NCI-H1436 (cell line): ENCODE measurements at regions not wholly inside any gene's neighbourhood (a gene's known extent, or its start where the extent isn't known, plus 50 kb on each side); places are given as distances from the start of the nearest gene placed in this dataset.

Experiments
- DNase-seq: peaks from one replicate; lab custom pipeline; 2025; lab: John Stamatoyannopoulos, UW

GRCh38 chr7:123401295-123401694 lies 133.1 kb downstream of the IQUB start:
- DNase-seq, result no peak

GRCh38 chr7:123400196-123400595 lies 134.2 kb downstream of the IQUB start:
- no peak for DNase-seq

- no peak for DNase-seq
These were observed 135.5 kb downstream of the IQUB start for GRCh38 chr7:123398921-123399320.

DNA sequence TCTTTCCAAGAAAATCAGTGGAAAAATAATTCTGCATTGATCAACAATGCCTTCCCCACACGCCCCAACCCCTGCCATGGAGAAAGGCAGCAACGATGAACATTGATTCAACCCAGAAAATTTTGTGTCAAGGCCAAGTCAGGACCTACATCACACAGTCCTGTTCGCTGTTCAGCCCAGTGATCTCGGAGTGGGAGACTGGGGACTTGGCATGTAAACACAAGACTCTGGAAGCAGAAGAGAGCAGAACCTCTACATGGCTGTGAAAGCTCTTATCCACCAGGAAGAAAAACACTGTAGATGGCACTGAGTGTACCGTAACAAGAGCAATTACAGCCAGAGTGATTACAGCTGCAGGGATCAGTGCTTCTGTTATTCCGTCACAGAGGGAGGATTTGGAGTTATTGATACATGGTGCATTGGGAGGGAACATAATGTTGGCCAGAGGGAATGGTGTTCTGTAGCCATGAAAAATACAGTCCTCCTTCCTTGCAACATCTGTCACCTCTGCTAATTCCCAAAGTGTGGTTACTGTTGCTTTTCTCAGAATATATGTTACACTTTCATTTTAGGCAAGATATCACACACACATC lies 136.6 kb downstream of the IQUB start:
- DNase-seq, result no peak

DNA sequence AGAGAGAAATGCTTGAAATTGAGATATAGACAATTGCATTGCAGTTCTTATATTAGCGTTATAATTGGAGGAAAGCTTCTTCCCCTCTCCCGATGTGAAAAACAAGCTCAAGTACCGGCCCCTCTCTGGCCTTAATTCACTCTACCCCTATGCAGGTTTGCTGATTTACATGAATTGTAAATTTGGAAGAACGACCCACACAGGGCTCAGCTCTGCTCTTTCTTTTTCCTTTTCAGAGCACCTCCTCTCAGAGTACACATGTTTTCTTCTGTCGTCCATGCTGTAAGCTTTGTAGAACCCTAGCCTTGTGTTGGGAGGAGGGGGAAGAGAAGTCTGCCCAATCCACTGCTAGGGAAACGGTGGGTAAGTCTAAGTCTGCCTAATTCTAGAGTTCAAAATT lies 140.8 kb downstream of the IQUB start:
- no peak for DNase-seq

DNA sequence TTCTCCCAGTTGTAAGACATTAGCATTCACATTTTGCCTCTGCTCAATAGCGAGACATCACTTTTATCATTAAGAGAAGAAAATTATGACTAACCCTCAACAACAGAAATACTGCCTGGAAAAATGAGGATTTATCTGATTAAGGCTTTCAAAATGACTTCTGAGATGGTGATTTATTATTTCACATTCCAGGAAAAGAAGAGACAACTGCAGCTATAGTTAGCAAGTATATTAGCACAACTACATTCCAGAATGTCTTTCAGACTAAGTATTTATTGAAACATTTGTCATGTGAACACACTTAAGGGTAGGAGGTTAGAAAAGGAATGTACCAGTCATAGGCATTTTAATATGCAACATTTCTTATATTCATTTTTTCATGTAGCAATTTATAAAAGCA lies 162.0 kb downstream of the IQUB start:
- no peak for DNase-seq

- DNase-seq, result no peak
These were observed 166.8 kb downstream of the IQUB start for GRCh38 chr7:123367484-123368122.

- no peak for DNase-seq
These were observed 167.3 kb upstream of the SLC13A1 start for GRCh38 chr7:123367031-123367430.

- no peak for DNase-seq
These were observed 166.9 kb upstream of the SLC13A1 start for GRCh38 chr7:123366626-123367025.

DNA sequence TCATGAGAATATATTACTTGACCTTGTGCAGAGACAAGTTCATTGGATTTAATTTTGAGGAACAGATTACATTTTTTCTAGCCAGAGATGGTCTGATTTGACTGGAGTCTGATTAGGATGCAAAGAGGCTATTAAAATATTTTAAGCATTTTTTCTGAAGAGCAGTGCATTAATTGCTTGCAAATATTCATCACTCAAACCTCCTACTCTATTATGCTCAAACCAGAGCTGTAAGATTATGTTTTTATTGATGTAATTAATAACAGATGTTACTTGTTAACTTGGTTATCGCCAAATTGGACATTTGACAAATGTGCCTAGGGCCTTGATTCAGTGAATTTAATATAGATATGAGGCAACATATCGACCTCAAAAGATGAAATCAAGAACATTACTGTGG lies 160.9 kb upstream of the SLC13A1 start:
- DNase-seq, result no peak

- peak; percentile 10 for DNase-seq
These were observed 155.9 kb upstream of the SLC13A1 start for GRCh38 chr7:123355576-123356190.

GRCh38 chr7:123352973-123353372 lies 153.2 kb upstream of the SLC13A1 start:
- no peak for DNase-seq

GRCh38 chr7:123351516-123352505 lies 152.0 kb upstream of the SLC13A1 start:
- DNase-seq, result no peak

DNA sequence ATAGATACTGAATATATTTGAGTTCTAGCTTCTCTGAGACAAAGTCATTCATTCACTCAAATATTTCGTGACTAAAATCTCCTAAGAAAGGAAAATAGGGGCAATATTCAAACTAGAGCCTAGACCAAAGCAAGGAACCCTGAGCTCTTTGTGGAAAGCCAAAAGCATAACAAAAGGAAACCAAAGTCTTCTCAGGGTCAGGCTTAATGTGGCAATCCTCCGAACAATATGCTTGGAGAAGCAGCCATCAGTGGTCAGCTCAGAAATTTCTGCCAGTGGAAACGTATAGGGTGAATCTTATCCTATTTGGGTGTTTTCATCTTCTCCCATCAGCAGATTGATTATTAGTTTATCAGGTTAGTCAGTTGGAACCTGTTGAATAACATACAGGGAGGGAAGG lies 151.3 kb upstream of the SLC13A1 start:
- no peak for DNase-seq

DNA sequence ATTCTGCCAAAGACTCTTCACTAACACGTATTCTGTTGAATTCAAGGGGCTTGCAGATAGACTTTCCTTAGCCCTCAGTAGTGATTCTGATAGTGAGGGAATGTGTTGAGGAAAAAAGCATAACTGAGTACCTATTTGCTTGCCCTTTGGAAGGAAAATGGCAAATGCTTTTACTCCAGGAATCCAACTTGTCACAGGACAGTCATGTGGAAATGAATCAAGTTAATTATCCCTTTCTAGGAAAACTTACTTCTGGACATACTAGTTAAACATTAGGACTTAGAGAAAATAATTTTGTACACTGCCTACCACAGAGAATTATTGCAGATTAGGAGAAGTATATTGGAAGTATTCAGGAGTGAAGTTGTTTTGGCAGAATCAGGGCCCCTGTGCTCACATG lies 148.9 kb upstream of the SLC13A1 start:
- DNase-seq, result no peak

- no peak for DNase-seq
These were observed 147.0 kb upstream of the SLC13A1 start for GRCh38 chr7:123346766-123347165.

GRCh38 chr7:123343611-123344010 lies 143.8 kb upstream of the SLC13A1 start:
- no peak for DNase-seq

- no peak for DNase-seq
These were observed 141.3 kb upstream of the SLC13A1 start for GRCh38 chr7:123341102-123341501.

DNA sequence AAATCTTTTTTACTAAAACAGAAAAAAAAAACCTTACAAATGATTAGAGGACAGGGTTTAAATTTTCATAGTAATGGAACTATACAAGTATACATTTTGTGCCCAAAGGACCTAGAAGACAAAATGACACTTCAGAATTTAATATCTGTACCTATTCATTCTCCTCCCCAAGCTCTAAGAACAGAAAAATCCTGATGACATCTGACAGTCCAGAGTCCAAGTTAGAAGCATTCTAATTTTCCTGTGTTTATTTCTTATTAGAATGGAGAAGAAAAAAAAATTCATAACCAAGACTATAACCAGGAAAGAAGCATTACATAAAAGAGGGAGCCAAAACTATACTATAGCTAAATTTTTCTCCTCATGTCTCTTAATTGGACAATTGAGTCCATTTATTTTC lies 138.9 kb upstream of the SLC13A1 start:
- no peak for DNase-seq

- DNase-seq, result no peak
These were observed 130.3 kb upstream of the SLC13A1 start for GRCh38 chr7:123329988-123330643.

DNA sequence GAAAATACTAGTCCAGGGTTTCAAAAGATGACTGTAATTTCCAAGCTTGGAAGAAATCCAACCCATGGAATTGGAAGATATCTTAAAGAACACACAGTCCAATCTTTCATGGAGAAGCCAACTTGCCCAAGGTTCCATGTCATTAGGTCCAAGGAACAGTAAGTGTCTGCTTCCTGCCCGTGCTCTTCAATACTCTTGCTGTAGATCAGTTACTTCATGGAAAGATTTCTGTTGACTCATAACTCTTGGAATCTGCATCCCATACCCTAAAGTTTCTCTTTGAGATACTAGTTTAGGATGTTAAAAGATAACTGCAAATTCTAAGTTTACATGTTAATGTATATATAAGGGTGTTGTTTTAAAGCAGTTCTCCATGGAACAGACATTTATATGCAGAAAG lies 127.9 kb upstream of the SLC13A1 start:
- no peak for DNase-seq

DNA sequence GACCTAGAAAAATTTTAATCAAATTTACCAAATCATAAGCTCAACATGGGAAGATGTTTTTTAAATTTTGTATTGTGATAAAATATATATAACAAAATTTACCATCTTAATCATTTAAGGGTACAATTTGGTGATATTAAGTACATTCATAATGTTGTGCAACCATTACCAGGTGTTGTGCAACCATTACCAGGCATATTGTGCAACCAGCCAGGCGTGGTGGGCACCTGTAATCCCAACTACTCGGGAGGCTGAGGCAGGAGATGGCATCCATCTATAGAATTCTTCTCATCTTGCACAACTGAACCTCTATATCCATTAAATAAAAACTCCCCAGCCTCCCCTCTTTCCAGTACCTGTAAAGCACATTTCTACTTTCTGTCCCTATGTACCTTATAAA lies 124.5 kb upstream of the SLC13A1 start:
- no peak for DNase-seq
